Naive thymus-derived CD4-positive, alpha-beta T cell (primary cell): ENCODE measurements at regions not wholly inside any gene's neighbourhood (a gene's known extent, or its start where the extent isn't known, plus 50 kb on each side); places are given as distances from the start of the nearest gene placed in this dataset.

Experiments
- ATAC-seq: fragments of 150-1000 bp; cut with Tn5 transposase; 2 replicates; pipeline ENCODE4 v1.10.0; 2021; ENCODE audit warnings: mild to moderate bottlenecking, moderate library complexity
- CTCF ChIA-PET: fragments of 350-600 bp; sonication (Branson Sonifier 250); formaldehyde crosslinking; loops from one replicate; lab custom pipeline; 2021; ENCODE audit warnings: antibody characterized with exemption; lab: Charles Lee
- POLR2A ChIA-PET: fragments of 350-600 bp; sonication (Branson Sonifier 250); formaldehyde crosslinking; loops from one replicate; lab custom pipeline; 2021; ENCODE audit warnings: antibody characterized with exemption, inconsistent platforms; lab: Charles Lee
- DNase-seq, 9 donors: peaks; one replicate each; pipeline versions ENCODE4 v3.0.0 to v3.0.0-alpha.2; 2020 to 2022; ENCODE audit warnings: mixed read lengths in 1 of 9
- H3K27ac ChIP-seq: one replicate; pipeline ENCODE4 v1.7.0; 2013; ENCODE audit warnings: mild to moderate bottlenecking, low read depth, low read length, moderate library complexity
- H3K27me3 ChIP-seq, 2 donors: one replicate each; pipeline ENCODE4 v1.7.0; 2013; ENCODE audit warnings: low read length in 2 of 2, mild to moderate bottlenecking in 2 of 2, moderate library complexity in 2 of 2; ENCODE audit not compliant: control insufficient read depth in 2 of 2, insufficient read depth in 2 of 2
- H3K36me3 ChIP-seq, 3 experiments: 1 replicate in 2 of 3; 2 replicates in 1 of 3; pipeline ENCODE4 v1.7.0; 2013; ENCODE audit warnings: low read length in 3 of 3, mild to moderate bottlenecking in 3 of 3, moderate library complexity in 1 of 3; ENCODE audit not compliant: insufficient read depth in 3 of 3, control insufficient read depth in 2 of 3
- H3K4me1 ChIP-seq, 2 donors: one replicate each; pipeline ENCODE4 v1.7.0; 2013; ENCODE audit warnings: low read length in 2 of 2, mild to moderate bottlenecking in 2 of 2, moderate library complexity in 1 of 2; ENCODE audit not compliant: control insufficient read depth in 2 of 2, insufficient read depth in 2 of 2
- H3K4me3 ChIP-seq: 2 replicates; pipeline ENCODE4 v1.7.0; 2013; ENCODE audit warnings: mild to moderate bottlenecking, low read length
- H3K9me3 ChIP-seq, 3 experiments: 1 replicate in 2 of 3; 2 replicates in 1 of 3; pipeline ENCODE4 v1.7.0; 2013; ENCODE audit warnings: low read length in 3 of 3; ENCODE audit not compliant: control insufficient read depth in 2 of 3
- H3K27ac Mint-ChIP-seq, 9 donors: one replicate each; pipeline ENCODE4 v1.8.0; 2020 to 2022; ENCODE audit warnings: mixed read lengths in 9 of 9, mild to moderate bottlenecking in 8 of 9, moderate library complexity in 5 of 9, inconsistent platforms in 2 of 9
- H3K27me3 Mint-ChIP-seq, 5 donors: one replicate each; pipeline ENCODE4 v1.8.0; 2021 to 2022; ENCODE audit warnings: mixed read lengths in 5 of 5, mild to moderate bottlenecking in 1 of 5
- H3K36me3 Mint-ChIP-seq, 5 donors: one replicate each; pipeline ENCODE4 v1.8.0; 2020 to 2022; ENCODE audit warnings: mixed read lengths in 5 of 5, mild to moderate bottlenecking in 3 of 5, inconsistent platforms in 1 of 5
- H3K4me1 Mint-ChIP-seq, 7 donors: one replicate each; pipeline ENCODE4 v1.8.0; 2020 to 2022; ENCODE audit warnings: mixed read lengths in 7 of 7, mild to moderate bottlenecking in 3 of 7, inconsistent platforms in 1 of 7
- H3K4me3 Mint-ChIP-seq, 10 donors: one replicate each; pipeline ENCODE4 v1.8.0; 2020 to 2022; ENCODE audit warnings: mild to moderate bottlenecking in 10 of 10, mixed read lengths in 10 of 10, moderate library complexity in 6 of 10, inconsistent platforms in 2 of 10
- H3K9me3 Mint-ChIP-seq, 11 donors: one replicate each; pipeline ENCODE4 v1.8.0; 2020 to 2022; ENCODE audit warnings: mixed read lengths in 11 of 11, mild to moderate bottlenecking in 4 of 11, inconsistent platforms in 1 of 11, moderate library complexity in 1 of 11
- intact Hi-C, 2 donors: fragments of 100-400 bp; cut with micrococcal nuclease; formaldehyde crosslinking; loops; one replicate each; pipeline ENCODE4 v1.15.1; 2023

GRCh38 chr7:155901176-155901575 is 88.9 kb upstream of the SHH start:
- Mint-ChIP-seq H3K9me3 (peaks cover 0 to 9% (median 3%) of the 10 kb centered on the region in 11 donors), H3K4me1 (no peaks in the 10 kb centered on the region), H3K27ac (no peak overlapping the region), H3K36me3 (peaks cover 0 to 4% (median 0%) of the 10 kb centered on the region in 5 donors), H3K27me3 (peaks cover 0 to 7% (median 0%) of the 10 kb centered on the region in 5 donors), H3K4me3 (no peak overlapping the region)
- Histone ChIP-seq H3K27ac (no peak overlapping the region), H3K36me3 (no peaks in the 10 kb centered on the region), H3K9me3 (no peaks in the 10 kb centered on the region), H3K4me1 (no peaks in the 10 kb centered on the region), H3K27me3 (no peaks in the 10 kb centered on the region), H3K4me3 (no peak overlapping the region)
- DNase-seq (no peak), ATAC-seq (no peak)
- ChIA-PET CTCF (no interaction called here), POLR2A (no interaction called here)
- intact Hi-C loops = no loop called here

- CTCF ChIA-PET = no interaction called here
- DNase-seq (no peak), ATAC-seq (no peak)
- Mint-ChIP-seq H3K4me1 (no peaks in the 10 kb centered on the region), H3K4me3 (no peak overlapping the region), H3K36me3 (no peaks in the 10 kb centered on the region), H3K27ac (no peak overlapping the region), H3K9me3 (peaks cover 0 to 9% (median under 1%) of the 10 kb centered on the region in 11 donors), H3K27me3 (peaks cover 0 to 7% (median 0%) of the 10 kb centered on the region in 5 donors)
- POLR2A ChIA-PET = no interaction called here
- H3K27me3 ChIP-seq = no peaks in the 10 kb centered on the region
- no peak overlapping the region for H3K27ac ChIP-seq
- H3K4me3 ChIP-seq = no peak overlapping the region
- no peaks in the 10 kb centered on the region for H3K9me3 ChIP-seq
- intact Hi-C loops = no loop called here
- no peaks in the 10 kb centered on the region for H3K36me3 ChIP-seq
- H3K4me1 ChIP-seq = no peaks in the 10 kb centered on the region
Measured at GRCh38 chr7:155899596-155899995, 87.3 kb upstream of the SHH start.

- no peak overlapping the region for H3K4me3 ChIP-seq
- no peak overlapping the region for H3K27ac ChIP-seq
- no peaks in the 10 kb centered on the region for H3K27me3 ChIP-seq
- Mint-ChIP-seq H3K27me3 (peaks cover 0 to 7% (median 0%) of the 10 kb centered on the region in 5 donors), H3K36me3 (peaks cover 0 to 4% (median 0%) of the 10 kb centered on the region in 5 donors), H3K4me1 (peaks cover 0 to 1% (median 0%) of the 10 kb centered on the region in 7 donors), H3K4me3 (no peak overlapping the region), H3K9me3 (peaks cover 0 to 9% (median under 1%) of the 10 kb centered on the region in 11 donors), H3K27ac (no peak overlapping the region)
- POLR2A ChIA-PET = no interaction called here
- CTCF ChIA-PET = no interaction called here
- no peak for ATAC-seq
- intact Hi-C loops = no loop called here
- DNase-seq = no peak
- no peaks in the 10 kb centered on the region for H3K9me3 ChIP-seq
- H3K36me3 ChIP-seq = no peaks in the 10 kb centered on the region
- no peaks in the 10 kb centered on the region for H3K4me1 ChIP-seq
Measured at GRCh38 chr7:155897758-155898386, 85.6 kb upstream of the SHH start.

- Histone ChIP-seq H3K9me3 (no peaks in the 10 kb centered on the region), H3K4me3 (no peak overlapping the region), H3K36me3 (no peaks in the 10 kb centered on the region), H3K27ac (no peak overlapping the region), H3K27me3 (no peaks in the 10 kb centered on the region), H3K4me1 (no peaks in the 10 kb centered on the region)
- CTCF ChIA-PET = no interaction called here
- POLR2A ChIA-PET = no interaction called here
- H3K27ac Mint-ChIP-seq = no peak overlapping the region
- H3K27me3 Mint-ChIP-seq = peaks cover 0 to 7% (median 0%) of the 10 kb centered on the region in 5 donors
- peaks cover 0 to 4% (median 0%) of the 10 kb centered on the region in 5 donors for H3K36me3 Mint-ChIP-seq
- ATAC-seq = no peak
- intact Hi-C loops = no loop called here
- no peak overlapping the region for H3K4me3 Mint-ChIP-seq
- H3K4me1 Mint-ChIP-seq = peaks cover 0 to 1% (median 0%) of the 10 kb centered on the region in 7 donors
- H3K9me3 Mint-ChIP-seq = peaks cover 0 to 9% (median 2%) of the 10 kb centered on the region in 11 donors
- DNase-seq = no peak
Measured at GRCh38 chr7:155896531-155897263, 84.4 kb upstream of the SHH start.

DNA sequence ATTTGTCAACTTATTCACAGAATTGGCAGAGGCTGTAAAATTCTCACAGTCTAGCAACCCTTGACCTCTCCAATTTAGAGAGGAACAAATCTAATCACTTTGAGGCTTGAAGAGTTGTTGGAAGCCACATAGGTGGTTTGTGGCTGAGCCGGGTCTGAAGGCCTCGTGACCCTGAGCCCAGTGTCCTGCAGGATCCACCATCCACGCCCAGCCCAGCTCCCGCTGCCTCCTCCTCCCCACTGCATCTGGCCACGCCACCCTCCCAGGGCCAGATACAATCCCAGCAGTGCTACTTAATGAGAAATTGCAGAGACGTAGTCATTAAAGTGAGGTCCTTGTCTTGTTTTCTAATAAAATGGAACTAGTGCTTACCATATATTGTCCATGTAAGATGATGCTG is 81.4 kb upstream of the SHH start:
- Histone ChIP-seq H3K4me3 (no peak overlapping the region), H3K36me3 (no peaks in the 10 kb centered on the region), H3K27me3 (no peaks in the 10 kb centered on the region), H3K27ac (no peak overlapping the region), H3K9me3 (no peaks in the 10 kb centered on the region), H3K4me1 (no peaks in the 10 kb centered on the region)
- ChIA-PET POLR2A (no interaction called here), CTCF (no interaction called here)
- peaks cover 0 to 8% (median 0%) of the 10 kb centered on the region in 5 donors for H3K27me3 Mint-ChIP-seq
- H3K4me3 Mint-ChIP-seq = no peak overlapping the region
- peaks cover 0 to 4% (median 0%) of the 10 kb centered on the region in 5 donors for H3K36me3 Mint-ChIP-seq
- H3K27ac Mint-ChIP-seq = no peak overlapping the region
- ATAC-seq (no peak), DNase-seq (no peak)
- peaks cover 0 to 17% (median 0%) of the 10 kb centered on the region in 11 donors for H3K9me3 Mint-ChIP-seq
- intact Hi-C loops = no loop called here
- peaks cover 0 to 1% (median 0%) of the 10 kb centered on the region in 7 donors for H3K4me1 Mint-ChIP-seq

- CTCF ChIA-PET = no interaction called here
- H3K27ac Mint-ChIP-seq = no peak overlapping the region
- H3K36me3 Mint-ChIP-seq = peaks cover 0 to 4% (median 0%) of the 10 kb centered on the region in 5 donors
- peaks cover 0 to 13% (median 0%) of the 10 kb centered on the region in 5 donors for H3K27me3 Mint-ChIP-seq
- Histone ChIP-seq H3K4me3 (no peak overlapping the region), H3K4me1 (no peaks in the 10 kb centered on the region), H3K36me3 (no peaks in the 10 kb centered on the region), H3K9me3 (no peaks in the 10 kb centered on the region), H3K27me3 (no peaks in the 10 kb centered on the region), H3K27ac (no peak overlapping the region)
- DNase-seq (no peak), ATAC-seq (no peak)
- H3K4me1 Mint-ChIP-seq = peaks cover 0 to 1% (median 0%) of the 10 kb centered on the region in 7 donors
- H3K9me3 Mint-ChIP-seq = peaks cover 0 to 17% (median 0%) of the 10 kb centered on the region in 11 donors
- POLR2A ChIA-PET = no interaction called here
- intact Hi-C loops = no loop called here
- H3K4me3 Mint-ChIP-seq = no peak overlapping the region
Measured at GRCh38 chr7:155893176-155893575, 80.9 kb upstream of the SHH start.
